Uterus (tissue), 2 donors: ENCODE measurements at regions not wholly inside any gene's neighbourhood (a gene's known extent, or its start where the extent isn't known, plus 50 kb on each side); places are given as distances from the start of the nearest gene placed in this dataset.
"Not testable (repeated sequence)": the region's sequence is repeated elsewhere in the genome, so short reads cannot be mapped to it uniquely, and the experiment has no call there.

Experiments used
- POLR2A ChIP-seq, 2 donors: fragments of 450-650 bp; IDR thresholded peaks; one replicate each; pipeline ENCODE4 v1.6.1; 2016; ENCODE audit warnings: antibody characterized with exemption in 2 of 2, mild to moderate bottlenecking in 1 of 2, moderate library complexity in 1 of 2
- TF ChIP-seq, protein P1 (sequence below), 4 experiments: fragments of 200-600 bp in 2 of 4; fragments of 450-650 bp in 2 of 4; sonication (generic) in 2 of 4; IDR thresholded peaks; one replicate each; pipeline ENCODE4 v1.5.1; 2016 to 2019; ENCODE audit warnings: antibody characterized with exemption in 4 of 4, mild to moderate bottlenecking in 2 of 4, moderate library complexity in 1 of 4

DNA sequence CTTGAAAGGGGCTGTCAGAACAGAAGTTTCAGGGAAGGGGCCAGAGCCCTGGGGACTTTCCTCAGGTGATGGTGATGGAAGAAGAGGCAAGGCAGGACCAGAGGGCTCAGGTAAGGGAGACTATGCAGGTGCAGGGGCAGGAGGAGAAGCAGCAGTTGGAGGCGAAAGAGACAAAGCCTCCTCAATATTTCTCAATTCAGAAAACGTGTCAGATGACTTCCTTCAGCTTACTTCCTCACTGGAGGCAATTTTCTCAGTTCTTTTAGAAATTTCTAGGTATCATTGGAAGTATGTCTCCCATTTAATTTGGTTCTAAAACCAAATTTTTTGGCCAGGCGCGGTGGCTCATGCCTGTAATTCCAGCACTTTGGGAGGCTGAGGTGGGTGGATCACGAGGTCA is 112.4 kb downstream of the PPIAL4G start:
- not testable (repeated sequence) for TF ChIP-seq POLR2A (IDR thresholded peaks at IDR 0.05)
- TF ChIP-seq, protein P1, sequence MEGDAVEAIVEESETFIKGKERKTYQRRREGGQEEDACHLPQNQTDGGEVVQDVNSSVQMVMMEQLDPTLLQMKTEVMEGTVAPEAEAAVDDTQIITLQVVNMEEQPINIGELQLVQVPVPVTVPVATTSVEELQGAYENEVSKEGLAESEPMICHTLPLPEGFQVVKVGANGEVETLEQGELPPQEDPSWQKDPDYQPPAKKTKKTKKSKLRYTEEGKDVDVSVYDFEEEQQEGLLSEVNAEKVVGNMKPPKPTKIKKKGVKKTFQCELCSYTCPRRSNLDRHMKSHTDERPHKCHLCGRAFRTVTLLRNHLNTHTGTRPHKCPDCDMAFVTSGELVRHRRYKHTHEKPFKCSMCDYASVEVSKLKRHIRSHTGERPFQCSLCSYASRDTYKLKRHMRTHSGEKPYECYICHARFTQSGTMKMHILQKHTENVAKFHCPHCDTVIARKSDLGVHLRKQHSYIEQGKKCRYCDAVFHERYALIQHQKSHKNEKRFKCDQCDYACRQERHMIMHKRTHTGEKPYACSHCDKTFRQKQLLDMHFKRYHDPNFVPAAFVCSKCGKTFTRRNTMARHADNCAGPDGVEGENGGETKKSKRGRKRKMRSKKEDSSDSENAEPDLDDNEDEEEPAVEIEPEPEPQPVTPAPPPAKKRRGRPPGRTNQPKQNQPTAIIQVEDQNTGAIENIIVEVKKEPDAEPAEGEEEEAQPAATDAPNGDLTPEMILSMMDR (IDR thresholded peaks at IDR 0.05), result not testable (repeated sequence)
